ENCODE measurements at regions not wholly inside any gene's neighbourhood (a gene's known extent, or its start where the extent isn't known, plus 50 kb on each side); places are given as distances from the start of the nearest gene placed in this dataset.
"Not testable (repeated sequence)": the region's sequence is repeated elsewhere in the genome, so short reads cannot be mapped to it uniquely, and the experiment has no call there.

DNA sequence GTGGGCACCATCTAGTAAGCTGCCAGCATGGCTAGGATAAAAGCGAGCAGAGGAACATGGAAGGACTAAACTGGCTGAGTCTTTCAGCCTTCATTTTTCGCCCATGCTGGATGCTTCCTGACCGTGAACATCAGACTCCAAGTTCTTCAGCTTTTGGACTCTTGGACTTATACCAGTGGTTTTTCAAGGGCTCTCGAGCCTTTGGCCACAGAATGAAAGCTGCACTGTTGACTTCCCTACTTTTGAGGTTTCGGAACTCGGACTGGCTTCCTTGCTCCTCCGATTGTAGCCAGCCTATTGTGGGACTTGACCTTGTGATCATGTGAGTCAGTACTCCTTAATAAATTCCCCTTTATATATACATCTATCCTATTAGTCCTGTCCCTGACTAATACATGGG, 785.1 kb upstream of the SLITRK6 start:
- ATAC-seq = no peak

DNA sequence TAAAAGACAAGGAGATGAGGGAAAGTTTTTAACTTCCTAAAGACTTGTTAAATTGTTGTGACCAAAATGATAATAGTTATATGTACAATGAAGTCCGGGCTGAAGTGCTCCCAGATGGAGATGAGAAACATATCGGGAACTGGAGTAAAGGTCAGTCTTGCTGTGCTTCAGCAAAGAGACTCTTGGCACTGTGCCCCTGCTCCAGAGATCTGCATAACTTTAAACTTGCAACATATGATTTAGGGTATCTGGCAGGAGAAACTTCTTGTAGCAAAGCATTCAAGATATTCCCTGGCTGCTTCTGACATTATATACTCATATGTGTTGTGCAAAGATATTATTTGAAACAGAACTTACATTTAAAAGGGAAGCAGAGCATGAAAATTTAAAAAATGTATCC, 786.6 kb upstream of the SLITRK6 start:
- no peak for ATAC-seq

DNA sequence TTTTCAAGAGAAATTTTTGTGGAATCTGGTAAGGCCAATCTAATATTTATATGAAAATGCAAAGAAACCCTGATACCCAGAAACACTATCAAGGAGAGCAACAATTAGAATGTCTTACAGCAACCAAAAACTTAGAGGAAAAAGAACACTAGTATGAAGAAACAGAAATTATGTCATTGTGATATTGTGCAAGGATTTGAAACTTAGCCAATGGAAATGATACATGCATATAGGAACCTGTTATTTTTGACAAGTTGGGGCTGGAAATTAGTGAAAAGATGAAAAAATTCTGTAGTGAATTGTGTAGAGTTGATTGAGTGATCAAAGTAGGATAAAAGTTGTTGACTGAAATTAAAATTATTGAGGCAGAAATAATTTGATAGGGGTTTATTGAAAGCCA, 792.6 kb upstream of the SLITRK6 start:
- no peak for ATAC-seq

DNA sequence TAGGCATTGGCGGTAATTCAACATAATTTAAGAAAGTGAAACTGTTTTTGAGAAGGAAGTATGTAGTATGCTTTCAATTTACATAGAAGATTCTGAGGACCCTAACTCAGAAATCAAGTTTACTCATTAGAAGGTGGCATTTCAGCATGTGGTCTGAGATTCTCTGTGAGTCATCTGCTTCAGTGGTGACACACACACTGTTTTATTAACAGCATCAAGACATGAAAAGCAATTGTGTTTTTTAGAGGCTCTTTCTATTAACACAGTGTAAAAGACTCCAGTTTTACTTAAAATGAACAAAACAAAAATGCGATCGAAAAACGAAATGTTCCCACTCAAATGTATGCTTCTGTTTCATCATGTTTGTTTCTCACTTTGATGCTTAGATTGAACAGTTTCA, 802.1 kb upstream of the SLITRK6 start:
- ATAC-seq = no peak

DNA sequence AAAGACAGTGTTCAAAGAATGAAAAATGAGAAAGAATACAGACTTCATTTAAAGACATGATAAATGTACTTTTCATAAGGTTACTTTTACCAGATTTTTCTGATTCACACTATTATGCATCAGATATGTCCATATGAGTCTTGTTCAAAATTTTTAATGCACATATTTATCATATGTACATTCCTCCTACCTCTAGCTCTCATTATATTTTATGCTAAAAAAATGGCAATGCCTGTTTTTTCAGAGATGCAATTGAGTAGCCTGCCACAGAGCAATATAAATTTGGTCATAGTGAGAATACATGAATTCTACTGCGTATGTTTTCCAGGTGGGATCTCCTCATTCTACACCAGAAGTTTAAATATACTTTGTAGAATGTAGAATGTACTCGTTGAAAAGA, 807.0 kb upstream of the SLITRK6 start:
- ATAC-seq = no peak

DNA sequence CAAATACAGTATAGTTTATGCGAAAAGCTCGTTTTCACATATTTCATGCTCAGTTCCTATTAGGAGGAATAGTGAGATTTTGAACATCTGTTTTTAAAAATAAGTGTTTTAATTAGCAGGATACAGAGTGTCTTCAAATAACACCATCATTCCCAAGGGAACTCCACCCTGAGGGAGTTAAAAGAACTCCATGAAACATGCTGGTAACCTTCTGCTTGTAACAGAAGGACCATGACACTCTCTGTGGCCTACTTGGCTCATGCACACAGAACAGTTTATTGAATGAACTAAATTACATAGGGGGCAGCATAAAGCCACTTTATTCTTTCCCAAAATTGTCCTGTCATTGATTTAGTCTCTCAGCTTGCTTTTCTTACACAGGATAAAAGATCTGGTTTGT, 809.5 kb upstream of the SLITRK6 start:
- no peak for ATAC-seq

DNA sequence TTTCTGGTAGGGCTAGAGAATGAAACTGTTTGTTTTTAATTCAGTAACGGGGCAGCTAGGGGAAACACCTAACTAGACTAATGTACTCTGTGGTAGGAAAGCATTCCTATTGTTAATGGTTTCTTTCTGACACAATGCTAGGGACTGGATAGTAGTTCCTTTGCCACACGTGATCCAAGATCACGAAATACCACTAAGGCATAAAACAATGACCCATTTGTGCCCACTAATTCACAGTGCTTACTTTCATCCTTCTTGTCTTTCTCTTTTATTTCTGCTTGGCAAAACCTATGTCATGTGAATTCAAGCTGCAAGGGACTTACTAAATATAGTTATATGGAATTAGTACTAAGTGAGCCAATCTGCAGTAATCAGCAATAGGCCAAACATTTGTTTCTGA, 834.1 kb upstream of the SLITRK6 start:
- ATAC-seq = no peak

DNA sequence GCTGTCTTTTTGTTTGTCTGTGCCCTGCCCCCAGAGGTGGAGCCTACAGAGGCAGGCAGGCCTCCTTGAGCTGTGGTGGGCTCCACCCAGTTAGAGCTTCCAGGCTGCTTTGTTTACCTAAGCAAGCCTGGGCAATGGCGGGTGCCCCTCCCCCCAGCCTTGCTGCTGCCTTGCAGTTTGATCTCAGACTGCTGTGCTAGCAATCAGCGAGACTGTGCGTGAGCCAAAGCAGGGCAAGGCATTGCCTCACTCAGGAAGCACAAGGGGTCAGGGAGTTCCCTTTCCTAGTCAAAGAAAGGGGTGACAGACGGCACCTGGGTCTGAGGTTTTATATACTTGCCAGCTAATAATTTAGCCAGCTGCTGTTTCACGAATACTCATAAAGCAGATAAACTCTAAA, 852.0 kb upstream of the SLITRK6 start:
- ATAC-seq = not testable (repeated sequence)

DNA sequence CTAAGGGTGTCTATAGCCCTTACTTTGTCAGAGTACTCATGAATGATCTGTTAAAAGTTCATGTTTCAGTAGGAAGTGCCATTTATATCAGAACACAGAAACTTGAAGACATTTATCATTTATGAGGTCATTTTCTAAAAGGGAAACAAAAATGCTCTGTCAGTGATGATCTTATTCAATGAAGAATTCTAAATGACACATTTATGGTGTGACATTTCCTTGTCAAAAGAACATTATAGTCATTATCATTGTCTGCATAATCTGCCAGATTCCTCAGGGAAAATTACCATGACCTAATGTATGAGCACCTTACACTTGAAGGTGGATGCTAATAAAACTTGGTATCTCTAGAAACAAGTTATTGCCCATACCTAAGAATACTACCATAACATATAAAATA, 853.8 kb upstream of the SLITRK6 start:
- no peak for ATAC-seq

DNA sequence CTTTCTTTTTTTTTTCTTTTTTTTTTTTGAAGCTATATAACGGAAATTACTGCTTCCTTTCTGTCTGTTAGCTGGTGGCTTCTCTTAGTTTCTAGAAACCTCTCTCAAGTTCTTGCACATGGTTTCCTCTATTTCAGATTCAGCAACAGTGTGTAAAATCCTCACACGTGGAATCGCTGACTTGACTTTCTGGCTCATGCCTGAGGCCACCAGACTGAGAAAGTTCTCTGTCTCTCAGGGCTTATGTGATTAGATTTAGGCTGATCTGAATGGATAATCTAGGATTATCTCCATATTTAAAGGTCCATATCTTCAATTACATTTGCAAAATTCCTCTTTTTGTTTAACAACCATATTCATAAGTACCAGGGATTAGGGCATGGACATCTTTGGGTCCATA, 856.3 kb upstream of the SLITRK6 start:
- ATAC-seq = no peak

DNA sequence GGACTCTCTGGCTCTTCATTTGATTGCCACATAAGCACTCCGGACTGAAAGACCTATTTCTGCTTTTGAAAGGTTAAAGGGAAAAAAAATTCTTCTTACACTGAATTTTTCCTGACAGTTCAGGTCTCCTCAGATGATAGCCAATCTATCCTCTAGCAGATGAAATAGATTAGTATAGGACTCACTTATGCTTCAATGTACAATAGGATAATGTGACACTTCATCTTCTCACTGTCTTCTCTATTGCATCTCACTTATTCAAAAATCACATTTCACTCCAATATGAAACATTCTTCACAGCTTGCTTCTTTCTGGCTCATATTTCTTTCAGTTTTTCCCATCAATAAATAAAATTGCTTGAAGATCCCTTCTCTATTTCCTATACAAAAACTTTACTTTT, 860.9 kb upstream of the SLITRK6 start:
- no peak for ATAC-seq

DNA sequence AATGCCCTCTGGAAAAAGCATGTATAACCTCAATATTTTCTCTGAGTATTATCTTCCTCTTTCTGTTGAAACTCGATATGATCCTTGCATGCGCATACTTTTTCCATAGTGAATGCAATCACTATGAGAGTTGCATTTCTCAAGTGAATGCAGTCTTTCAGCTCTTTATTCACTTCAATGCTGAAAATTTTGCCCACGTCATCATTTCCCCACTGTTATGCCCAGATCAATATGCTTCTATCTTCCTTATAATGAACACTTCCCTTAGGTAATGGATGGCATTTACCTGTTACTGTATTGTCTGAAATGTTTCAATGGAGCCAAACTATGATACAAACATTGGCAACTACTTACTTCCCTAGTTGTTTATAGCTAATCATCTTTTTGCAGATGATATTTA, 866.6 kb upstream of the SLITRK6 start:
- ATAC-seq = no peak

DNA sequence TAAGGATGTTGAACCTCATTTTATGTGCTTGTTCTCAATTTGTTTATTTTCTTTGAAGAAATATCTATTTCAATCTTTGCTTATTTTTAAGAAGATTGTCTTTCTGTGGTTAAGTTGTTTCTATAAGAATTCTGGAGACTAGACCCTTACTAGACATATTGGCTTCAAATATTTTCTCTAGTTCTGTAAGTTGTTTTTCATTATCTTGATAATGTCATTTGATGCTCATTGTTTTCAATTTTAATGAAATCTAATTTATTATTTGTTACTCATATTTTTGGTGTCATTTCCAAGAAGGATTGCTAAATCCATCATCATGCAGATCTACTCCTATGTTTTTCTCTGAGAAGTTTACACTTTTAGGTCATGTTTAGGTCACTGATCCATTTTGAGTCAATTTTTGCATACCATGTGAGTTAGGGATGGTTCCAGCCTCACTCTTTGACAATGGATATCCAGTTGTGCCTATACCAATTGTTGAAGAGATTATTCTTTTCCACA, 874.8 kb upstream of the SLITRK6 start:
- no peak for ATAC-seq

DNA sequence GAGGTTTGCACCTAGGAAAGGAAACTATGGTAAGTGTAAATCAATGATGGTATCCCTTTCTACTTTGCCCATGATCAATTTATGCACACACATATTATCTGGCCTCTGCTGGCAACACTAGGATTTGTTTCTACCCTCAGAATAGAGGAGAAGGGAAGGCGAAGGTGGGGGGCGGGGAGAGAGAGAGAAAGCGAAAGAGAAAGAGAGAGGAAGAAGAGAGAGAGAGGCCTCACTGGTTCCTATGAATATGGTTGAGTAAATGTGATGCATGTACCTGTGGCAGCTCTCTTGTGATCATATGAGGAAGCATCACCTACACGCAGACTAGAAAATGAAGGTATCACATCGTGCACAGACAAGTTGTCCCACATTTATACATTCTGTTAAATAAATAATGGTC, 882.0 kb upstream of the SLITRK6 start:
- no peak for ATAC-seq

DNA sequence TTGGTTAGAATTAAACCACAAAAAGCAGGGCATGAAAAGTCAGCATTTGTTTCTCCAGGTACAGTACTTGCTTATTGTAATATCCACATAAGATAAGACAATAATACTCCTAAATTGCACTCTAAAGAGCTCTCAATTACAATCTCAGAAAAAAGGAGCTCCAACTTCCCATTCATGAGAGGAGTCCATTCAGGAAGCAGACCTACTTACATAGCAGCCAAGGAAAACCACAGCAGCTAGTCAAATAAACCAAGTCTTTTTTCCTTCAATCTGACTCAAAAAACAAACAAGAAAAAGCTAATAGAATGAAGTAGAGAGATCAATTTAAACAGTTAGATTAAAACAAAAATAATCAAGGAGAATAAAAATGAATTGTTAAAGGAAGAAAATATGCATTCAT, 885.2 kb upstream of the SLITRK6 start:
- no peak for ATAC-seq

DNA sequence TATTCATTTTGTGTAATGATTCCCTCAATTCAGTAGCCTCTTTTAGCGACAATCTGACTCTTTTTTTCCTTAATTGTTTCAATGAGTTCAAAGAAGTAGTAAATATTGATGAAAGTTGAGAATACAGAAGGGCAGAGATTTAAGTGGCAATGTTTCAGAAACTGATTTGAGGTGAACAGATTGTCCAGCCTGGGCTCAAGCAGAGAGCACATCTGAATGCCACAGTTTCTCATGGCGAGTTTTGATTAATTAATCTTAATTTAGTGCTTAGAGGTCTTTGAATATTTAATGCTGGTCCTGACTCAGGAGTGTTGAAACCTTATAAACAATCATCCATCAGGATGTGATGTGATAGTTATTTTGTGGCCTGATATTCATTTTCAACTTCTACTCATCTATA, 890.7 kb upstream of the SLITRK6 start:
- no peak for ATAC-seq

DNA sequence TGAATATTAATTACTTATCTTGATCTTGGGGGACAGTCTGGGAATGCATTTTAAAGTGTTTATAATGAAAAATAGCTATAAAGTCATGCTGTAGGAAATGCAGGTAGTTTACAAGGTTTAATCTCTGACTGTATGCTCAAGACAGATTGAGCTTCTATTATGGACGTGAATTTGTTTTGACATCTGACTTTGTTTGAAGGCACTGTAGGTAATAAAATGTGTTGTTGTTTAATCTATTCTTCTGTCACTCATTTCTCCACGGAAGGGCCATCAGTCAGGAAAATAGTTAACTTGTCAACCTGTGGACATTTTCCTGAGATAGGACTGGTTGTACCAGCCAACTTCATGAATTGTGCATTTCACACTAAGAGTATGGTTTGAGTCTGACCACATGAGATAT, 893.1 kb upstream of the SLITRK6 start:
- no peak for ATAC-seq

DNA sequence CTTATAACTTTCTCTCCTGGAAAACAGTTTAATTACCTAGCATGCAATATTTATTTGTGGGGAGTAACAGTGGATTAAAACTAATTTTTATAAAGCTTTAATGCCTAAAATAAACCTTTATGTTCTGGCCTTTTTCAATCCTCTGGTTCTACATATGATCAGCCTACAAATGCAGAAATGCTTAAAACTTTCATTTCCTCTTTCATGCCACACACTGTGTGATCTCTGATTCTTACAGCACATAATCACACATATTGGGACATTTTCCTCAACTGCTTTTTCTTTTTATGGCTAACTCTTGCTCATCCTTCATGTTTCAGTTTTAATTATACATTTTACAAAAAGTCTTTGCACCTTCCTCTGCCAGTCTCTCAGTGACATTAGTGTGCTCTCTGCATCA, 910.8 kb upstream of the SLITRK6 start:
- ATAC-seq = no peak

DNA sequence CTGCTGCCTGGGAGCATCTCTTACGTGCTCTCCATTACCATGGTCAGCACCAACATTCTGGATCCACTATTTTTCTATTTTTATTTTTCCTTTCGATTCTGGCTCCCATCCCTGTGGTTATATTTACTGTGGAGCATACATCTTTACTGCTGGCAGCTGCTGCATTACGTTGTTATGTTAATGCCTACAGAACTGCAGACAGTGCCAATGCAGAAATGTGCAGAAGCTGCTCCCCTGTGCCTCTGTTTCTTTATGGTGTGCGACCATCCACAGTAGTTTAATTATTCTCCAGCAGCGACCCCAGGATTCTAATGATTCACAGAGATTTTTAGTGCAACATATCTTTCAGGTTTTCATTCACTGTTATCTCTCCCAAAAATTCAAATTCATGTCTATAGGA, 911.7 kb upstream of the SLITRK6 start:
- ATAC-seq = no peak

DNA sequence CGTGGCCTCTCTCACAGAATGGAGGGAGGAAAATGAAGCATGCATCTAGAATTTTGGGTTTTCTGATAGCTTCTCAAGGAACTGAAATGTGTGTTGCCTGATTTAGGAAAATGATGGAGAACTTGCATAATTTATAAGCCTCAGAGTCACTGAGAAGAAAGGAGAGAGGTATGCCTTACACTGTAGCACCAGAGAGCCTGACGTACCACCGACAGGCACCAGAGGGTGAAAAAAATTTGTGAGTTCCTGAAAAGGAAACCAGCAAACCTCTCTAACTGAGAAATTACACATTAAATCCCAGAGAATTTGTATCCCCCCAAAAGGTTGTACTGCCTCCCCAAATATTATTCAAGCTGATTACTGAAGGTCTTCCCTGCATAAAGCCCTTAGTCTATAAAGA, 915.3 kb upstream of the SLITRK6 start:
- ATAC-seq = no peak

DNA sequence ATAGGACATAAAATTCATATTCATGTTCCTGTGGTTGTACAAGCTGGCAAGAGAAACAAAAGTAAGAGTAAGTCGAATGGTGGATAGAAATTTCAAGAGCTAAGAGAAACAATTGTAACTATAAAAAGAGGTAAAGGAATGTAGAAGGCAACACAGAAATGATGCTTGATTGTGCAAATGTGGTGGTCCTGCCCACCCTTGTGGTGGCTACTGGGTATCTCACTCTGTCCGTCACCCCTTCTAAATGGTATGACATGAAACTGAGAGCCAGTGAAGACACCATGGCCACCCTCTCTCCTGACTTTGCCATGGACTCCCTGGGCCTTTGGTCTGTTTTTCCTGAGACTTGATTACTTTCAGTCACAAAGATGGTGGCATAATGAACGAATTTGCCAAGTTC, 925.9 kb upstream of the SLITRK6 start:
- no peak for ATAC-seq

DNA sequence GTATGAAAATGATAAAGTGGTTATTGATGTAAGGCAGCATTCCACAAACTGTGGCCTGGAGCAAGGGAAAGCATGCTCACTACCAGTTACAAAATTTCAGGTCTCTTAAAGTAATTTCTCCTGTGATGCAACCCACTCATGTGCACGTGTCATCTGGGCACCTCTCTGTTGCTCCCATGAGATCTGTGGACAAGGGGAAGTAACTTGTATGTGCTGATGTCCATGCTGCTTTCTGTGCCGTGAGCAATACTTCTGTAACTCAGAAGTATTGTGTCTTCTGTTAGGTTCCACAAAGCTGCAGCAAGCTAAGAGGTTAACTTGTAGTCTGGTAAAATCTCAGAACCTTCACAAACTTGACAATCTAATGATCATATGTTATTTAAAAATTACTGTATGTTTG, 930.0 kb upstream of the SLITRK6 start:
- ATAC-seq = no peak

DNA sequence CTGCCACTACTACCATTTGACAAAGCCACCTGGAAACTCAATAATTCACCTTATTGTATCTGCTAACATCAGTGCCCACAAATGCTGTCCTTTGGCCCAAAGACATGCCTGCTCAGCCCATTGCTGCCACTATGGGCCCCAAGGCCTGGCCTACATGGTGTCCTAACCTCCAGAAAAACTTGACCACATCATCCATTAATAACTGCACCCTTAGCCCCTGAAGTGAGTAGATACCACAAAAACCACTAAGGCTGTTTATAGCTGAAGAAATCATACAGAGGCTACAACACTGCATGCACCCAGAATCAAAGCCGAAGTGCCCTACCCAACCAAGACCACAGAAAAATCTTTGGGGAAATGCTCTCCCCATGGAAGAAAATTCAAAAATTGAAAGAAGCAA, 932.8 kb upstream of the SLITRK6 start:
- no peak for ATAC-seq

DNA sequence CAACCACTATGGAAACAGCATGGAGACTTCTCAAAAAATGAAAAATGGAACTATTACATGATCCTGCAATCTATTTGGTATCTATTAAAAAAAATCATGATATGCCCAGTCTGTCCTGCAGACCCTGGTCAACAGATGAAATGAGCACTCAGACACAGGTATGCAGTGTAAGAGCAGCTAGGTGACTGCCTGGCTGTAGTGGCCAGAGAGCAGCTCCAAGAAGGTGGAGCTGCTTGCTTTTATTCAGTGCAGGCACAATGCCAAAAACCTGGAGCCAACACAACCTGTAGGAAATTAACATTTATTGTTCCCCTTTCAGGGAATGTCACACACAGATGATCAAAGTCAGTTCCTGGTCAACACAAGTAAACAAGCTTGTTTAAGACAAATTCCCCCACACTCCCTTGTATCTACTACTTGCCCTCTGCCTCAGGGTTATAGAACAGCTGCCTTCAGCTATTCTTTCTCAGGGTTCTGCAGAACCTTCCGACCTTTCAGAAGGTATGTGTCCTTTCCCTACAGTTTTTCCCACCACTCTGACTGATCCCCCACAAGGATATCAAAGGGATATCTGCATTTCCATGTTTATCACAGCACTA, 933.7 kb upstream of the SLITRK5 start:
- ATAC-seq = no peak

DNA sequence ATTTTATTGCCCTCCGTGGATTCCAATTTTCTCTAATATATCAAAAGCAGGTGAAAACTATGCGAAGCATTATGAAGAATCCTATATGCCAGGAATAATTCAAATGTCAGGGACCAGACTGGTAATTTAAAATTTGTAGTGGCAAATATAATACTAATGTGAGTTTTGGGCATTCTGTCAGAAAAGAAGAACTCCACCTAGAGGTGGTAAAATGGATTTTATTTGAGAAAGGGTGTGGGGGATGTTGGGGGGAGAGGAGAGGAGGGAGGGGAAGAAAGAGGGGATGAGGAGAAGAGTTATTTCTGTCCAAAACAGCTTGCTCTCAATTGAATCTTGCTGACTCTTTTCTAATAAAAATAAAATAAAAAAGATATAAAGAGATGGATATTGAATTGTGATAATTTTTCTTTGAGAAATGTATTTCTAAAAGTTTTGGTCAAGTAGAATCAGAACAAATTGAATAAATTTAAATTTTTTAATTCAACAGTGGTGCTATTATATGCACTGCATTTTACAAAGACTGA, 929.3 kb upstream of the SLITRK5 start:
- ATAC-seq = no peak
